GM10266 (cell line): ENCODE measurements at regions not wholly inside any gene's neighbourhood (a gene's known extent, or its start where the extent isn't known, plus 50 kb on each side); places are given as distances from the start of the nearest gene placed in this dataset.

ENCODE experiments used
- DNase-seq: peaks from one replicate; pipeline ENCODE4 v3.0.0; 2012; ENCODE audit errors: extremely low spot score
- CTCF ChIP-seq: IDR thresholded peaks from 2 replicates; pipeline ENCODE4 v1.5.1; 2012; ENCODE audit warnings: mild to moderate bottlenecking, low read depth; ENCODE audit not compliant: control insufficient read depth, insufficient read depth; ENCODE audit errors: missing control alignments

GRCh38 chr17:73870473-73870872, 226.2 kb upstream of the SDK2 start:
- TF ChIP-seq CTCF: no peak
- no peak for DNase-seq

- TF ChIP-seq CTCF: no peak
- no peak for DNase-seq
These were observed 228.6 kb upstream of the SDK2 start for GRCh38 chr17:73872816-73873215.

- peak; percentile 60 for DNase-seq
- no peak for TF ChIP-seq CTCF
These were observed 229.9 kb upstream of the SDK2 start for GRCh38 chr17:73874008-73874720.

GRCh38 chr17:73875346-73875745, 231.1 kb upstream of the SDK2 start:
- no peak for DNase-seq
- TF ChIP-seq CTCF: no peak

GRCh38 chr17:73877962-73878361, 233.7 kb upstream of the SDK2 start:
- DNase-seq: no peak
- no peak for TF ChIP-seq CTCF

GRCh38 chr17:73878923-73879322, 234.7 kb upstream of the SDK2 start:
- TF ChIP-seq CTCF: no peak
- DNase-seq: no peak

- DNase-seq: no peak
These were observed 235.7 kb upstream of the SDK2 start for GRCh38 chr17:73879987-73880386.

More at GRCh38 chr17:73879987-73880386, 235.7 kb upstream of the SDK2 start:
- TF ChIP-seq CTCF: no peak
